ENCODE measurements at regions not wholly inside any gene's neighbourhood (a gene's known extent, or its start where the extent isn't known, plus 50 kb on each side); places are given as distances from the start of the nearest gene placed in this dataset.

DNA sequence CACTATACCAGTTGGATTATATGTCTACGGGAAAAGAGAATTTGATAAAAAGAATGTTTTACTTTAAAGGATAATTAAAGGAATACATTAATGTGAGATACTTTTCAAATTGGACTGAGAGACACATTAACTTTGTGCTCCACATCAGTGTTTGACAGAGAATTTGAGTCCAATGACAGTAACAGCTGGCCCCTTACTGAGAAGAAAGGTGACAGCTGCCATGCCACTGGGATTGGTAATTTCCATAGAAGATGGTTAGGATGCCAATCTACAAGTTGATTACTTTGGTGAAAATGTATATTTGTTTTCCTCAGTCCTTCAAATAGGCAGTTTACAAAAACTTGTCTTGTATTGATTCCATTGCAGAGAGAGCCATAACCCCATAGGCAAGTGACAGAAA lies 578.4 kb downstream of the SLCO4C1 start:
- TF ChIP-seq, protein P1, sequence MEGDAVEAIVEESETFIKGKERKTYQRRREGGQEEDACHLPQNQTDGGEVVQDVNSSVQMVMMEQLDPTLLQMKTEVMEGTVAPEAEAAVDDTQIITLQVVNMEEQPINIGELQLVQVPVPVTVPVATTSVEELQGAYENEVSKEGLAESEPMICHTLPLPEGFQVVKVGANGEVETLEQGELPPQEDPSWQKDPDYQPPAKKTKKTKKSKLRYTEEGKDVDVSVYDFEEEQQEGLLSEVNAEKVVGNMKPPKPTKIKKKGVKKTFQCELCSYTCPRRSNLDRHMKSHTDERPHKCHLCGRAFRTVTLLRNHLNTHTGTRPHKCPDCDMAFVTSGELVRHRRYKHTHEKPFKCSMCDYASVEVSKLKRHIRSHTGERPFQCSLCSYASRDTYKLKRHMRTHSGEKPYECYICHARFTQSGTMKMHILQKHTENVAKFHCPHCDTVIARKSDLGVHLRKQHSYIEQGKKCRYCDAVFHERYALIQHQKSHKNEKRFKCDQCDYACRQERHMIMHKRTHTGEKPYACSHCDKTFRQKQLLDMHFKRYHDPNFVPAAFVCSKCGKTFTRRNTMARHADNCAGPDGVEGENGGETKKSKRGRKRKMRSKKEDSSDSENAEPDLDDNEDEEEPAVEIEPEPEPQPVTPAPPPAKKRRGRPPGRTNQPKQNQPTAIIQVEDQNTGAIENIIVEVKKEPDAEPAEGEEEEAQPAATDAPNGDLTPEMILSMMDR (conservative IDR thresholded peaks at IDR 0.05; ENCODE audit: low read length) = no peak
- no peak for TF ChIP-seq EZH2phosphoT487 (IDR thresholded peaks at IDR 0.05; ENCODE audit: borderline replicate concordance)
